Vagina (tissue), 2 donors: ENCODE measurements at regions not wholly inside any gene's neighbourhood (a gene's known extent, or its start where the extent isn't known, plus 50 kb on each side); places are given as distances from the start of the nearest gene placed in this dataset.
"Not testable (repeated sequence)": the region's sequence is repeated elsewhere in the genome, so short reads cannot be mapped to it uniquely, and the experiment has no call there.

Experiments used
- DNase-seq, 2 donors: peaks; one replicate each; pipeline ENCODE4 v3.0.0-alpha.2; 2017; ENCODE audit errors: extremely low spot score in 2 of 2
- H3K27ac ChIP-seq: fragments of 200-600 bp; sonication (generic); one replicate; pipeline ENCODE4 v1.5.1; 2019
- H3K27me3 ChIP-seq: fragments of 200-600 bp; sonication (generic); one replicate; pipeline ENCODE4 v1.5.1; 2019
- H3K36me3 ChIP-seq, 2 donors: fragments of 200-600 bp; sonication (generic); one replicate each; pipeline ENCODE4 v1.5.1; 2017 to 2019
- H3K4me1 ChIP-seq: fragments of 200-600 bp; sonication (generic); one replicate; pipeline ENCODE4 v1.5.1; 2019
- H3K4me3 ChIP-seq, 2 donors: fragments of 200-600 bp; sonication (generic); 1 replicate in 1 of 2; 2 replicates in 1 of 2; pipeline ENCODE4 v1.5.1; 2016 to 2019
- H3K9me3 ChIP-seq: fragments of 200-600 bp; sonication (generic); one replicate; pipeline ENCODE4 v1.5.1; 2019
- CTCF ChIP-seq, 3 experiments: fragments of 450-650 bp in 2 of 3; fragments of 200-600 bp in 1 of 3; sonication (generic) in 1 of 3; IDR thresholded peaks; one replicate each; pipeline ENCODE4 v1.5.1; 2017 to 2019; ENCODE audit warnings: antibody characterized with exemption in 3 of 3, mild to moderate bottlenecking in 2 of 3, moderate library complexity in 2 of 3
- POLR2A ChIP-seq, 2 donors: fragments of 450-650 bp; IDR thresholded peaks; one replicate each; pipeline ENCODE4 v1.6.1; 2017; ENCODE audit warnings: antibody characterized with exemption in 2 of 2, mild to moderate bottlenecking in 2 of 2, moderate library complexity in 2 of 2
- POLR2AphosphoS5 ChIP-seq, 2 donors: sonication (generic); formaldehyde crosslinking; IDR thresholded peaks; one replicate each; pipeline ENCODE4 v1.9.0; 2017; ENCODE audit warnings: antibody characterized with exemption in 2 of 2, mild to moderate bottlenecking in 2 of 2, low read depth in 1 of 2; ENCODE audit not compliant: insufficient read depth in 1 of 2
- intact Hi-C: fragments of 100-400 bp; cut with DNase I; formaldehyde crosslinking; loops from one replicate; pipeline ENCODE4 v1.15.1; 2023

GRCh38 chr5:85462957-85463356, 1078.3 kb upstream of the EDIL3 start:
- no peak for TF ChIP-seq POLR2AphosphoS5 (IDR thresholded peaks at IDR 0.05; ENCODE audit: insufficient read depth in 1 of 2, low read depth in 1 of 2)
- TF ChIP-seq POLR2A (IDR thresholded peaks at IDR 0.05): no peak
- TF ChIP-seq CTCF (IDR thresholded peaks at IDR 0.05): no peak
- H3K27me3 ChIP-seq: no peaks in the 10 kb centered on the region
- no peak overlapping the region for H3K27ac ChIP-seq
- DNase-seq: no peak
- H3K36me3 ChIP-seq: no peaks in the 10 kb centered on the region
- no peaks in the 10 kb centered on the region for H3K9me3 ChIP-seq
- intact Hi-C loops: no loop called here
- no peak overlapping the region for H3K4me3 ChIP-seq
- H3K4me1 ChIP-seq: no peaks in the 10 kb centered on the region

GRCh38 chr5:85466423-85466822, 1081.7 kb upstream of the EDIL3 start:
- Histone ChIP-seq H3K4me3 (no peak overlapping the region), H3K36me3 (no peaks in the 10 kb centered on the region), H3K4me1 (no peaks in the 10 kb centered on the region), H3K27ac (no peak overlapping the region), H3K9me3 (no peaks in the 10 kb centered on the region), H3K27me3 (no peaks in the 10 kb centered on the region)
- DNase-seq: no peak
- no peak for TF ChIP-seq POLR2A (IDR thresholded peaks at IDR 0.05)
- no peak for TF ChIP-seq CTCF (IDR thresholded peaks at IDR 0.05)
- TF ChIP-seq POLR2AphosphoS5 (IDR thresholded peaks at IDR 0.05; ENCODE audit: insufficient read depth in 1 of 2, low read depth in 1 of 2): no peak
- intact Hi-C loops: no loop called here

- intact Hi-C loops: no loop called here
- TF ChIP-seq POLR2A (IDR thresholded peaks at IDR 0.05): no peak
- no peak for TF ChIP-seq CTCF (IDR thresholded peaks at IDR 0.05)
- no peak for TF ChIP-seq POLR2AphosphoS5 (IDR thresholded peaks at IDR 0.05; ENCODE audit: insufficient read depth in 1 of 2, low read depth in 1 of 2)
- H3K4me1 ChIP-seq: no peaks in the 10 kb centered on the region
- H3K27me3 ChIP-seq: no peaks in the 10 kb centered on the region
- no peaks in the 10 kb centered on the region for H3K9me3 ChIP-seq
- no peak for DNase-seq
- H3K4me3 ChIP-seq: no peak overlapping the region
- H3K27ac ChIP-seq: no peak overlapping the region
- no peaks in the 10 kb centered on the region for H3K36me3 ChIP-seq
Measured at GRCh38 chr5:85472749-85473148, 1088.1 kb upstream of the EDIL3 start.

- H3K36me3 ChIP-seq, H3K4me1 ChIP-seq, DNase-seq, intact Hi-C loops, H3K9me3 ChIP-seq, H3K27ac ChIP-seq, H3K4me3 ChIP-seq, H3K27me3 ChIP-seq: not testable (repeated sequence)
Measured at GRCh38 chr5:85475151-85475550, 1090.5 kb upstream of the EDIL3 start.

- Histone ChIP-seq H3K36me3 (no peaks in the 10 kb centered on the region), H3K27ac (no peak overlapping the region), H3K4me3 (no peak overlapping the region), H3K27me3 (no peaks in the 10 kb centered on the region), H3K9me3 (no peaks in the 10 kb centered on the region), H3K4me1 (no peaks in the 10 kb centered on the region)
- intact Hi-C loops: no loop called here
- TF ChIP-seq POLR2A (IDR thresholded peaks at IDR 0.05) (no peak), POLR2AphosphoS5 (IDR thresholded peaks at IDR 0.05; ENCODE audit: insufficient read depth in 1 of 2, low read depth in 1 of 2) (no peak), CTCF (IDR thresholded peaks at IDR 0.05) (no peak)
- DNase-seq: no peak
Measured at GRCh38 chr5:85476617-85477016, 1091.9 kb upstream of the EDIL3 start.

GRCh38 chr5:85479849-85480248, 1095.2 kb upstream of the EDIL3 start:
- no peak for TF ChIP-seq CTCF (IDR thresholded peaks at IDR 0.05)
- TF ChIP-seq POLR2AphosphoS5 (IDR thresholded peaks at IDR 0.05; ENCODE audit: insufficient read depth in 1 of 2, low read depth in 1 of 2): no peak
- TF ChIP-seq POLR2A (IDR thresholded peaks at IDR 0.05): no peak
- no peak overlapping the region for H3K27ac ChIP-seq
- no peaks in the 10 kb centered on the region for H3K9me3 ChIP-seq
- no peaks in the 10 kb centered on the region for H3K27me3 ChIP-seq
- H3K4me3 ChIP-seq: no peak overlapping the region
- no peaks in the 10 kb centered on the region for H3K4me1 ChIP-seq
- no peak for DNase-seq
- intact Hi-C loops: no loop called here
- no peaks in the 10 kb centered on the region for H3K36me3 ChIP-seq
